ENCODE measurements at regions not wholly inside any gene's neighbourhood (a gene's known extent, or its start where the extent isn't known, plus 50 kb on each side); places are given as distances from the start of the nearest gene placed in this dataset.

- Histone ChIP-seq H3K9me2 (ENCODE audit: insufficient read depth) (no peaks in the 10 kb centered on the region), H3K4me2 (ENCODE audit: low read length) (no peak overlapping the region), H3K27ac (ENCODE audit: low read depth, low read length) (no peak overlapping the region), H3K4me3 (replicated peaks in 1 of 2; ENCODE audit: low read depth in 1 of 2, low read length in 2 of 2) (no peak overlapping the region), H3K27me3 (ENCODE audit: insufficient read depth, low read length) (no peaks in the 10 kb centered on the region), H4K20me1 (ENCODE audit: insufficient read depth) (no peaks in the 10 kb centered on the region), H2AFZ (ENCODE audit: low read depth, low read length, poor library complexity, severe bottlenecking) (no peak overlapping the region), H3K4me1 (ENCODE audit: control insufficient read depth in 1 of 2, insufficient read depth in 2 of 2, low read length in 2 of 2) (no peaks in the 10 kb centered on the region), H3K79me2 (ENCODE audit: insufficient read depth, low read length) (no peaks in the 10 kb centered on the region), H3K36me3 (ENCODE audit: control insufficient read depth in 1 of 2, insufficient read depth in 2 of 2, low read length in 2 of 2) (no peaks in the 10 kb centered on the region), H3K9ac (ENCODE audit: low read length) (no peak overlapping the region), H3K9me3 (ENCODE audit: control insufficient read depth in 1 of 2, insufficient read depth in 1 of 2, low read depth in 1 of 2, low read length in 2 of 2) (peaks cover 3 to 5% of the 10 kb centered on the region in 2 experiments; a peak in 2 of 4 replicates)
- intact Hi-C loops (cut with micrococcal nuclease) = no loop called here
- RAD21 ChIA-PET (ENCODE audit: low non-redundant PET in 1 of 2, low total read pairs in 2 of 2, uncharacterized antibody in 2 of 2, unreplicated experiment in 2 of 2) = no interaction called here
- no peak for ATAC-seq
- BruUV-seq (replicated peaks) = no TSS peak
- TF ChIP-seq, protein P1, sequence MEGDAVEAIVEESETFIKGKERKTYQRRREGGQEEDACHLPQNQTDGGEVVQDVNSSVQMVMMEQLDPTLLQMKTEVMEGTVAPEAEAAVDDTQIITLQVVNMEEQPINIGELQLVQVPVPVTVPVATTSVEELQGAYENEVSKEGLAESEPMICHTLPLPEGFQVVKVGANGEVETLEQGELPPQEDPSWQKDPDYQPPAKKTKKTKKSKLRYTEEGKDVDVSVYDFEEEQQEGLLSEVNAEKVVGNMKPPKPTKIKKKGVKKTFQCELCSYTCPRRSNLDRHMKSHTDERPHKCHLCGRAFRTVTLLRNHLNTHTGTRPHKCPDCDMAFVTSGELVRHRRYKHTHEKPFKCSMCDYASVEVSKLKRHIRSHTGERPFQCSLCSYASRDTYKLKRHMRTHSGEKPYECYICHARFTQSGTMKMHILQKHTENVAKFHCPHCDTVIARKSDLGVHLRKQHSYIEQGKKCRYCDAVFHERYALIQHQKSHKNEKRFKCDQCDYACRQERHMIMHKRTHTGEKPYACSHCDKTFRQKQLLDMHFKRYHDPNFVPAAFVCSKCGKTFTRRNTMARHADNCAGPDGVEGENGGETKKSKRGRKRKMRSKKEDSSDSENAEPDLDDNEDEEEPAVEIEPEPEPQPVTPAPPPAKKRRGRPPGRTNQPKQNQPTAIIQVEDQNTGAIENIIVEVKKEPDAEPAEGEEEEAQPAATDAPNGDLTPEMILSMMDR (IDR thresholded peaks at IDR 0.05 in 2 of 3, conservative IDR thresholded peaks at IDR 0.05 in 1 of 3; ENCODE audit: borderline replicate concordance in 1 of 3, insufficient read depth in 1 of 3, low read depth in 2 of 3, low read length in 2 of 3) = no peak
- TF ChIP-seq EGR1 (IDR thresholded peaks at IDR 0.05; ENCODE audit: low read depth) (no peak), EZH2phosphoT487 (IDR thresholded peaks at IDR 0.05; ENCODE audit: borderline replicate concordance) (no peak), YY1 (IDR thresholded peaks at IDR 0.05; ENCODE audit: extremely low read depth, insufficient replicate concordance, low read depth, low read length) (no peak), ELF1 (IDR thresholded peaks at IDR 0.05; ENCODE audit: borderline replicate concordance, low read depth) (no peak)
- TF ChIP-seq, protein P2, sequence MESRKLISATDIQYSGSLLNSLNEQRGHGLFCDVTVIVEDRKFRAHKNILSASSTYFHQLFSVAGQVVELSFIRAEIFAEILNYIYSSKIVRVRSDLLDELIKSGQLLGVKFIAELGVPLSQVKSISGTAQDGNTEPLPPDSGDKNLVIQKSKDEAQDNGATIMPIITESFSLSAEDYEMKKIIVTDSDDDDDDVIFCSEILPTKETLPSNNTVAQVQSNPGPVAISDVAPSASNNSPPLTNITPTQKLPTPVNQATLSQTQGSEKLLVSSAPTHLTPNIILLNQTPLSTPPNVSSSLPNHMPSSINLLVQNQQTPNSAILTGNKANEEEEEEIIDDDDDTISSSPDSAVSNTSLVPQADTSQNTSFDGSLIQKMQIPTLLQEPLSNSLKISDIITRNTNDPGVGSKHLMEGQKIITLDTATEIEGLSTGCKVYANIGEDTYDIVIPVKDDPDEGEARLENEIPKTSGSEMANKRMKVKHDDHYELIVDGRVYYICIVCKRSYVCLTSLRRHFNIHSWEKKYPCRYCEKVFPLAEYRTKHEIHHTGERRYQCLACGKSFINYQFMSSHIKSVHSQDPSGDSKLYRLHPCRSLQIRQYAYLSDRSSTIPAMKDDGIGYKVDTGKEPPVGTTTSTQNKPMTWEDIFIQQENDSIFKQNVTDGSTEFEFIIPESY (IDR thresholded peaks at IDR 0.05; ENCODE audit: extremely low read depth, insufficient replicate concordance, low read length) = no peak
- no peak for DNase-seq (ENCODE audit: low read depth, low spot score)
- CTCF ChIA-PET = no interaction called here
- POLR2A ChIA-PET = no interaction called here
Measured at GRCh38 chr1:67514786-67515185, 84.6 kb upstream of the SERBP1 start.
